Activated CD4-positive, alpha-beta T cell treated with anti-CD3 and anti-CD28 coated beads, Interleukin-2, amount 50 U/mL, for 16 hours (primary cell): ENCODE measurements at regions not wholly inside any gene's neighbourhood (a gene's known extent, or its start where the extent isn't known, plus 50 kb on each side); places are given as distances from the start of the nearest gene placed in this dataset.
A peak's percentile ranks its signal among the peaks of the same experiment; 100 is the strongest.

Experiments
- DNase-seq: peaks from one replicate; pipeline ENCODE4 v3.0.0-alpha.2; 2020

- no peak for DNase-seq
Measured at GRCh38 chr16:51085271-51085670, 65.8 kb downstream of the SALL1 start.

- peak; percentile 5 for DNase-seq
Measured at GRCh38 chr16:51084074-51084928, 66.8 kb downstream of the SALL1 start.

GRCh38 chr16:51072591-51072990, 78.5 kb downstream of the SALL1 start:
- DNase-seq, result no peak

GRCh38 chr16:51071326-51071725, 79.7 kb downstream of the SALL1 start:
- DNase-seq, result no peak

GRCh38 chr16:51067352-51067751, 83.7 kb downstream of the SALL1 start:
- DNase-seq, result no peak

GRCh38 chr16:51062039-51062438, 89.0 kb downstream of the SALL1 start:
- DNase-seq, result no peak

- DNase-seq, result no peak
Measured at GRCh38 chr16:51061328-51061727, 89.7 kb downstream of the SALL1 start.

- no peak for DNase-seq
Measured at GRCh38 chr16:51057969-51058337, 93.1 kb downstream of the SALL1 start.

GRCh38 chr16:51057102-51057793, 93.8 kb downstream of the SALL1 start:
- DNase-seq, result no peak

- no peak for DNase-seq
Measured at GRCh38 chr16:51056331-51056730, 94.7 kb downstream of the SALL1 start.

- DNase-seq, result no peak
Measured at GRCh38 chr16:51055434-51055833, 95.6 kb downstream of the SALL1 start.

- DNase-seq, result no peak
Measured at GRCh38 chr16:51053775-51054174, 97.3 kb downstream of the SALL1 start.

- peak; percentile 18 for DNase-seq
Measured at GRCh38 chr16:51051671-51052070, 99.4 kb downstream of the SALL1 start.

GRCh38 chr16:51050377-51050706, 100.7 kb downstream of the SALL1 start:
- no peak for DNase-seq

- DNase-seq, result no peak
Measured at GRCh38 chr16:51049678-51050376, 101.2 kb downstream of the SALL1 start.

- no peak for DNase-seq
Measured at GRCh38 chr16:51049276-51049675, 101.8 kb downstream of the SALL1 start.

- no peak for DNase-seq
Measured at GRCh38 chr16:51048544-51048943, 102.5 kb downstream of the SALL1 start.

GRCh38 chr16:51045794-51046193, 105.3 kb downstream of the SALL1 start:
- no peak for DNase-seq

- no peak for DNase-seq
Measured at GRCh38 chr16:51045186-51045585, 105.9 kb downstream of the SALL1 start.

- no peak for DNase-seq
Measured at GRCh38 chr16:51041546-51041945, 109.5 kb downstream of the SALL1 start.

GRCh38 chr16:51040637-51041036, 110.4 kb downstream of the SALL1 start:
- no peak for DNase-seq

GRCh38 chr16:51039638-51040331, 111.3 kb downstream of the SALL1 start:
- no peak for DNase-seq

- no peak for DNase-seq
Measured at GRCh38 chr16:51035711-51036110, 115.4 kb downstream of the SALL1 start.
